ENCODE measurements at regions not wholly inside any gene's neighbourhood (a gene's known extent, or its start where the extent isn't known, plus 50 kb on each side); places are given as distances from the start of the nearest gene placed in this dataset.

DNA sequence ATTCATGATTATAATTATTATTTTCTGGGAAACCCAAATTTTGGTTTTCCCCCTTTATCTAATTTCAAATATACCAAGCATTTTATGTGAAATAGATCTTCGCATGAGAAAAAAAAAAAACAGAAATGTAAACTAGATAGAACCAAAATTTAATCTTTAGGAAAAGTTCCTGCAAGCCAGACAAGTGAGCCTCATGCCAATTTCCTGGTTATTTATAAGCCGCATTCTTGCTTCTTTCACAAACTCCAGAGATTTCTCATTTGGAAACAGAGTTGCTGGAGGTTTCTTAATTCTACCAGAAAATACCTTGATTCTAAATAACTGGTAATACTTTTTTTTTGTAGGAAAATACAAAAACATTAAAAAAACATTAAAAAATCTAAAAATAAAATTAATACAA, 690.4 kb upstream of the IGFBP3 start:
- TF ChIP-seq, protein P1, sequence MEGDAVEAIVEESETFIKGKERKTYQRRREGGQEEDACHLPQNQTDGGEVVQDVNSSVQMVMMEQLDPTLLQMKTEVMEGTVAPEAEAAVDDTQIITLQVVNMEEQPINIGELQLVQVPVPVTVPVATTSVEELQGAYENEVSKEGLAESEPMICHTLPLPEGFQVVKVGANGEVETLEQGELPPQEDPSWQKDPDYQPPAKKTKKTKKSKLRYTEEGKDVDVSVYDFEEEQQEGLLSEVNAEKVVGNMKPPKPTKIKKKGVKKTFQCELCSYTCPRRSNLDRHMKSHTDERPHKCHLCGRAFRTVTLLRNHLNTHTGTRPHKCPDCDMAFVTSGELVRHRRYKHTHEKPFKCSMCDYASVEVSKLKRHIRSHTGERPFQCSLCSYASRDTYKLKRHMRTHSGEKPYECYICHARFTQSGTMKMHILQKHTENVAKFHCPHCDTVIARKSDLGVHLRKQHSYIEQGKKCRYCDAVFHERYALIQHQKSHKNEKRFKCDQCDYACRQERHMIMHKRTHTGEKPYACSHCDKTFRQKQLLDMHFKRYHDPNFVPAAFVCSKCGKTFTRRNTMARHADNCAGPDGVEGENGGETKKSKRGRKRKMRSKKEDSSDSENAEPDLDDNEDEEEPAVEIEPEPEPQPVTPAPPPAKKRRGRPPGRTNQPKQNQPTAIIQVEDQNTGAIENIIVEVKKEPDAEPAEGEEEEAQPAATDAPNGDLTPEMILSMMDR (IDR thresholded peaks at IDR 0.05) = no peak
- TF ChIP-seq POLR2A (IDR thresholded peaks at IDR 0.05) = no peak

Data from heart left ventricle (tissue), 13 donors.